SIG-M5 treated with dmso at 0.1 percent for 504 hours (cell line): ENCODE measurements at regions not wholly inside any gene's neighbourhood (a gene's known extent, or its start where the extent isn't known, plus 50 kb on each side); places are given as distances from the start of the nearest gene placed in this dataset.
A peak's percentile ranks its signal among the peaks of the same experiment; 100 is the strongest.

Source experiments
- DNase-seq: peaks from one replicate; lab custom pipeline; 2025; ENCODE audit not compliant: unreplicated experiment; lab: John Stamatoyannopoulos, UW

GRCh38 chr2:228722311-228722710, 540.8 kb upstream of the SPHKAP start:
- DNase-seq, result no peak

- no peak for DNase-seq
These were observed 539.4 kb upstream of the SPHKAP start for GRCh38 chr2:228720895-228721294.

GRCh38 chr2:228709788-228710371, 528.4 kb upstream of the SPHKAP start:
- no peak for DNase-seq

GRCh38 chr2:228707846-228708245, 526.4 kb upstream of the SPHKAP start:
- no peak for DNase-seq

- no peak for DNase-seq
These were observed 523.8 kb upstream of the SPHKAP start for GRCh38 chr2:228705318-228705717.

GRCh38 chr2:228703152-228703551, 521.7 kb upstream of the SPHKAP start:
- no peak for DNase-seq

GRCh38 chr2:228701506-228701905, 520.0 kb upstream of the SPHKAP start:
- no peak for DNase-seq

- no peak for DNase-seq
These were observed 519.2 kb upstream of the SPHKAP start for GRCh38 chr2:228700638-228701037.

- DNase-seq, result no peak
These were observed 518.4 kb upstream of the SPHKAP start for GRCh38 chr2:228699888-228700287.

GRCh38 chr2:228699400-228699799, 517.9 kb upstream of the SPHKAP start:
- no peak for DNase-seq

- DNase-seq, result no peak
These were observed 517.5 kb upstream of the SPHKAP start for GRCh38 chr2:228698963-228699362.

GRCh38 chr2:228697456-228697855, 516.0 kb upstream of the SPHKAP start:
- no peak for DNase-seq

- DNase-seq, result no peak
These were observed 509.2 kb upstream of the SPHKAP start for GRCh38 chr2:228690681-228691080.

- no peak for DNase-seq
These were observed 507.6 kb upstream of the SPHKAP start for GRCh38 chr2:228689053-228689452.

- DNase-seq, result no peak
These were observed 506.6 kb upstream of the SPHKAP start for GRCh38 chr2:228688007-228688645.

GRCh38 chr2:228681979-228682378, 500.5 kb upstream of the SPHKAP start:
- no peak for DNase-seq

- DNase-seq, result peak; percentile 36
These were observed 499.9 kb upstream of the SPHKAP start for GRCh38 chr2:228681426-228681825.

- no peak for DNase-seq
These were observed 496.6 kb upstream of the SPHKAP start for GRCh38 chr2:228678110-228678509.

GRCh38 chr2:228675646-228676045, 494.2 kb upstream of the SPHKAP start:
- no peak for DNase-seq

GRCh38 chr2:228675091-228675490, 493.6 kb upstream of the SPHKAP start:
- no peak for DNase-seq

- DNase-seq, result no peak
These were observed 492.5 kb upstream of the SPHKAP start for GRCh38 chr2:228673876-228674554.

- no peak for DNase-seq
These were observed 488.2 kb upstream of the SPHKAP start for GRCh38 chr2:228669690-228670089.
